ENCODE measurements at regions not wholly inside any gene's neighbourhood (a gene's known extent, or its start where the extent isn't known, plus 50 kb on each side); places are given as distances from the start of the nearest gene placed in this dataset.

DNA sequence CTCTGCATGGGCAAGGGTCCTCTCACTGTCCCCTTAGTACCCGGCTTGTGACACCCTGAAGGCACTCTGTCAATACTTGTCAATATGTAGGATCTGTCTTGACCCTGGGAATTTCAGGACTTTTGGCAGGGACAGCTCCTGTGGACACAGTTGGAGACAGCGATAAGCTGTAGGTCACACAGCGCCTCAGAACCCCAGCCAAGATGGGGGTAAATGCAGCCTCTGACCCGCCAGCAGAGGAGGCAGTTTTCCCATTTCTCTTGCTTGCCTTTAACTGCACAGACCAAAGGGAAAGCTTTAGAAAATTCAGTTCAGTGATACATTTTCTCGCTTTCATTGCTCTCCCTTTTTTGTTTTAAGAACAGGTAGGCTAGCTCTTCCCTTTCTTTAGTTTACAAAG is 54.8 kb upstream of the KLHL29 start:
- Histone ChIP-seq H3K36me3 (ENCODE audit: control insufficient read depth, insufficient read depth, low read length) (no peaks in the 10 kb centered on the region), H2AK9ac (replicated peaks; ENCODE audit: low read depth, low read length, poor library complexity) (no peak overlapping the region), H3K9ac (ENCODE audit: low read depth, low read length) (no peak overlapping the region), H4K20me1 (ENCODE audit: insufficient read depth, low read length) (no peaks in the 10 kb centered on the region), H4K8ac (ENCODE audit: low read depth in 2 of 2, low read length in 2 of 2) (no peak overlapping the region), H3K4ac (ENCODE audit: low read depth, low read length) (no peak overlapping the region), H2BK120ac (ENCODE audit: low read depth, low read length) (no peak overlapping the region), H2AFZ (replicated peaks; ENCODE audit: low read length, poor library complexity) (no peak overlapping the region), H3K27ac (ENCODE audit: insufficient read depth, low read length) (no peak overlapping the region), H2BK15ac (ENCODE audit: low read depth, low read length) (no peak overlapping the region), H3K9me1 (ENCODE audit: insufficient read depth, low read length) (no peaks in the 10 kb centered on the region), H3K56ac (ENCODE audit: extremely low read depth, insufficient read depth, low read length) (no peak overlapping the region), H3K4me3 (ENCODE audit: insufficient read depth, low read depth, low read length) (no peak overlapping the region), H3K4me2 (ENCODE audit: low read depth, low read length) (no peak overlapping the region), H3K79me1 (ENCODE audit: low read depth in 1 of 2, low read length in 2 of 2) (no peaks in the 10 kb centered on the region), H3K14ac (replicated peaks; ENCODE audit: low read depth, low read length) (no peak overlapping the region), H2BK5ac (ENCODE audit: low read depth, low read length, poor library complexity, severe bottlenecking) (no peak overlapping the region), H2BK20ac (ENCODE audit: low read depth, low read length) (no peak overlapping the region), H3K18ac (ENCODE audit: low read depth, low read length) (no peak overlapping the region), H2AK5ac (ENCODE audit: low read depth, low read length) (no peak overlapping the region), H3K4me1 (ENCODE audit: control insufficient read depth, insufficient read depth, low read length) (no peaks in the 10 kb centered on the region), H4K5ac (ENCODE audit: low read depth, low read length) (no peak overlapping the region), H3K23ac (ENCODE audit: low read depth, low read length) (no peak overlapping the region), H4K91ac (ENCODE audit: insufficient read depth, low read depth, low read length) (no peak overlapping the region), H3K27me3 (ENCODE audit: control insufficient read depth, insufficient read depth, low read length) (peaks cover 15% of the 10 kb centered on the region; the same call in 1 of the 2 replicates), H3K9me3 (ENCODE audit: control insufficient read depth, insufficient read depth, low read length) (no peaks in the 10 kb centered on the region)
- POLR2A ChIA-PET (ENCODE audit: unreplicated experiment): no interaction called here
- in situ Hi-C loops (cut with MboI; ENCODE audit: low sequenced_read_pairs): no loop called here
- DNase-seq (peak; percentile 20), ATAC-seq (ENCODE audit: low read depth) (peak; percentile 53; the same call in 1 of the 2 replicates)
- intact Hi-C loops (cut with micrococcal nuclease): no loop called here
- no TSS peak for BruUV-seq (replicated peaks)
- dilution Hi-C loops (cut with HindIII; ENCODE audit: low sequenced_read_pairs, unreplicated experiment): no loop called here
- WGBS, 2 experiments (ENCODE audit: extremely low coverage in 2 of 2, insufficient read length in 1 of 2): no CpG with 5 or more reads among the region's 5 CpGs
- TF ChIP-seq SMC3 (IDR thresholded peaks at IDR 0.05; ENCODE audit: low read depth, low read length) (peak; percentile 17; the same call in 1 of the 2 replicates), RAD21 (IDR thresholded peaks at IDR 0.05; ENCODE audit: low read length) (peak; percentile 25; the same call in 1 of the 2 replicates), USF2 (IDR thresholded peaks at IDR 0.05; ENCODE audit: low read depth, low read length) (no peak), CHD1 (IDR thresholded peaks at IDR 0.05; ENCODE audit: low read depth, low read length) (no peak), BHLHE40 (IDR thresholded peaks at IDR 0.05; ENCODE audit: low read depth, low read length) (no peak), MAFK (IDR thresholded peaks at IDR 0.05; ENCODE audit: low read depth, low read length) (no peak), RCOR1 (IDR thresholded peaks at IDR 0.05; ENCODE audit: insufficient replicate concordance, low read length) (no peak), CEBPB (IDR thresholded peaks at IDR 0.05; ENCODE audit: low read depth, low read length) (no peak), NFE2L2 (IDR thresholded peaks at IDR 0.05; ENCODE audit: low read depth, low read length) (no peak), MXI1 (IDR thresholded peaks at IDR 0.05; ENCODE audit: borderline replicate concordance, low read depth, low read length) (no peak), CTCF (conservative IDR thresholded peaks at IDR 0.05; ENCODE audit: low read depth, low read length) (peak; percentile 18; the same call in 1 of the 2 replicates), MAZ (IDR thresholded peaks at IDR 0.05; ENCODE audit: borderline replicate concordance, low read depth, low read length) (no peak), FOS (IDR thresholded peaks at IDR 0.05; ENCODE audit: low read depth, low read length) (no peak), POLR2A (IDR thresholded peaks at IDR 0.05; ENCODE audit: low read depth, low read length) (no peak), RFX5 (IDR thresholded peaks at IDR 0.05; ENCODE audit: low read depth, low read length) (no peak)
- TF ChIP-seq, protein P1, sequence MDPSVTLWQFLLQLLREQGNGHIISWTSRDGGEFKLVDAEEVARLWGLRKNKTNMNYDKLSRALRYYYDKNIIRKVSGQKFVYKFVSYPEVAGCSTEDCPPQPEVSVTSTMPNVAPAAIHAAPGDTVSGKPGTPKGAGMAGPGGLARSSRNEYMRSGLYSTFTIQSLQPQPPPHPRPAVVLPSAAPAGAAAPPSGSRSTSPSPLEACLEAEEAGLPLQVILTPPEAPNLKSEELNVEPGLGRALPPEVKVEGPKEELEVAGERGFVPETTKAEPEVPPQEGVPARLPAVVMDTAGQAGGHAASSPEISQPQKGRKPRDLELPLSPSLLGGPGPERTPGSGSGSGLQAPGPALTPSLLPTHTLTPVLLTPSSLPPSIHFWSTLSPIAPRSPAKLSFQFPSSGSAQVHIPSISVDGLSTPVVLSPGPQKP (IDR thresholded peaks at IDR 0.05; ENCODE audit: borderline replicate concordance, low read depth, low read length): no peak
- CTCF ChIA-PET: no interaction called here

Data from IMR-90 (cell line).